NOMO-1 treated with DMSO at 0.1 percent for 48 hours (cell line): ENCODE measurements at regions not wholly inside any gene's neighbourhood (a gene's known extent, or its start where the extent isn't known, plus 50 kb on each side); places are given as distances from the start of the nearest gene placed in this dataset.

Experiments used
- DNase-seq: peaks from one replicate; lab custom pipeline; 2025; ENCODE audit not compliant: unreplicated experiment; lab: John Stamatoyannopoulos, UW

GRCh38 chr18:77505499-77505898 is 255.9 kb downstream of the GALR1 start:
- no peak for DNase-seq

DNA sequence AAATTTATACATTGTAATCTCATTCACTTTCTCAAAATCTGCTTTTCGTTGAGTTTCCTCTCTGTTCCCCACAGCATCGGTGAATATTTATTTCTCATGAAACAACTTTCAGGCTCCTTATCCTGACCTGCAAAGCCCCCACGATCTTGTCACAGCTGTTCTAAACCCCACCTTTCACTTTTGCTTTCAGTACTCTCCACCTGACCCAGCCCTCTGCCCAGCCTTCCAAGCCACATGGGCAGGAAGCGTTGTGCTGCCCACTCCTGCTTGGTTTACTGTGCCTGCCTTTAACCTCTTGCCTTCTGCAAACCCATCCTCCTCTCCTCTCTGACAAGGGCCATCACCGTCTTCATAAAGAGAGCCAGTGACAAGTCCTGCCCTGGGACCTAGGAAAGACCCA is 262.5 kb downstream of the GALR1 start:
- no peak for DNase-seq

DNA sequence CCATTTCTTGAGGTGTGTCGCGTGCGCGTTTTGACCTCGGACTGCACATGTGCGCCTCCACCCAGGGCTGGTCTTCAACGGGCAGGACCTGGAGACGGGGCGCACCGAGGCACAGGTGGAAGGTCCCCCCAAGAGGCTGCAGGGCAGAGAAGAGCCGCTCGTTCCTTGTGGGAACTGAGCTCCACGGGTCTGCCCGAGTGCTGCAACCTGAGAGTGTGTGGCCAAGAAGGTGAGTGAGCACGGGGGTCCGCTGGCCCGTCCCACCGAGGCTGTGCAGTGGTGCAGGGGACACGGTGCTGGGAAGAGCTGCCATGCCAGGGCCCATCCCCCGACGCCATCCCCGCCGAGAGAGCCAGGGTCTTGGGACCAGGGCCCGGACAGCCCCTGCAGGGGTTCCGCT is 268.3 kb downstream of the GALR1 start:
- no peak for DNase-seq

GRCh38 chr18:77520767-77521166 is 271.1 kb downstream of the GALR1 start:
- DNase-seq, result no peak

DNA sequence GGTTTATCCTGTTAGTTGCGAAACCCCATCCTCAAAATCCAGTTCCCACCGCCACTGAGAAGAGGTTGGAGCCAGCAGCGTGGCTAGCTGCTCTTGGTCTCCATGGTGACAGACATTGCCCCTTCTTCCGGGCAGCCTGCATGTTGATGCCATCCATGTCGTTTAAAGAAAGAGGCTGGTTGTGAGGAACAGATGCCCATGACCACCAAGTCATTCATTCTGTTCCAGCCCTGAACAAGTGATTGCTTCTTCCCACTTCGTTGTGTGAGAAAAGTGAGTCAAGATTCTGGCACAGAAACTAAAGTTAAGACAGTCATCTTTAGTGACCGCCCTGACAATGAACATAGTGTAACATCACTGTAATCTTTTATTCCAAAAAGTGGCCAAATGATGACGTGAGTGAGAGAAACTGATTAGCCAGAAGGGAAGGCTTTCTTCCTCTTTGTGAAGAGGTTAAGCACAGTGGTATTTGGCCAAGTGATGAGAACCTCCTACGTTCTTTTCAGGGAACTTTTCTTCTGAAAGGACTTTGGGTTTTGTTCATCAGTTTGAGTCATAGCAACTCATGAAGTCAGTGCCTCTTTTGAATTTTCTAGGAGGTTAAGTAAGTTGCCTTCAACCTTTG is 272.5 kb downstream of the GALR1 start:
- no peak for DNase-seq

DNA sequence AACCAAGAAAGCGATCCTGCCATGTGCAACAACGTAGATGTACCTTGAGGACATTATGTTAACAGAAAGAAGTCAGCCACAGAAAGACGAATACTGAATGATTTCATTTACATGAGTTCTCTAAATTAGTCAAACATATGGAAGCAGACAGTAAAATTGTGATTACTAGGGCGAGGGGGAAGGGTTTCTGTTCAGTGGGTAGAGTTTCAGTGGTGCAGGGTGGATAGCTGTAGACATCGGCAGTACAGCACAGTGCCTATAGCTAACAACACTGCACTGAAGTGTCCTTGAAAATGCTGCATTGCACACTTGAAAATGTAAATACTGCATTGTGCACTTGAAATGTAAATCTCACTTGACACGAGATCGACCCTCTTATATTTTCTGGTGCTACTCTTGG is 275.3 kb downstream of the GALR1 start:
- DNase-seq, result no peak

DNA sequence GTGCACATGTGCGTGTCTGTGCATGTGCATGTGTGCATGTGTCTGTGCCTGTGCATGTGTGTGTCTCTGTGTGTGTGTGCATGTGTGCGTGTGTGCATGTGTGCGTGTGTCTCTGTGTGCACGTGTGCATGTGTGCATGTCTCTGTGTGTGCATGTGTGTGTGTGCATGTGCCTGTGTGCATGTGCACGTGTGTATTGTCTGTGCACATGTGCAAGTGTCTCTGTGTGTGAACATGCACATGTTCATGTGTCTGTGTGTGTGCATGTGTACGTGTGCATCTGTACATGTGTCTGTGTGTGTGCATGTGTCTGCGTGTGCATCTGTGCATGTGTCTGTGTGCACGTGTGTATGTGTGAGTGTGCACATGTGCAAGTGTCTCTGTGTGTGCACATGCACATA is 277.3 kb downstream of the GALR1 start:
- DNase-seq, result no peak

- peak; percentile 84 for DNase-seq
These were observed 279.2 kb downstream of the GALR1 start for GRCh38 chr18:77528872-77529271.

DNA sequence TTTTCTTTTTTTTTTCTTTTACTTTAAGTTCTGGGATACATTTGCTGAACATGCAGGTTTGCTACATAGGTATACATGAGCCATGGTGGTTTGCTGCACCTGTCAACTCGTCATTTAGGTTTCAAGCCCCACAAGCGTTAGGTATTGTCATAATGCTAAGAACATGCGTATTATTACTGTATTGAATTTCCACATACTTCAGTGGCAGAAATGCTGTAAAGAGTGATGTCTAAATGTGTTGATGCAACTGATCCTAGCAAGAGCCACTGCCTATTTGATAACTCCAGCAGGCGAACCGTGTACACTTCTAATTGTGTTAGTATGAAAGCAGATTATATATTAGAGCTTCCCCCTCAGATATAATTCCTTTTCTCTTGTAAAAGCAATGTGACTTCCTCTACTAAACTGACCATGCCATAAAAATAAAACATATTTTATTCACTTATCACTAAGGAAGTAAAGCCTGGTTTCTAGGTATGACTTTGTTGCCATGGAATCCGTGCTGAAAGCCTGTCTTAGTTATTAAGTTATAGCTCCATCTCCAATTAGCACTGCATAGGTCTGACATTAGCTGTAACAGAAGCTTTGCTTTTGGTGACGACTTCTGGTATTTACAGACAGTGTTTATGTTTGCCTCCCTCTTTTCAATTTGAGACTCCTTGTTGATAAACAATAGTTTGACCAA is 280.0 kb downstream of the GALR1 start:
- DNase-seq, result peak; percentile 59

GRCh38 chr18:77530732-77531131 is 281.1 kb downstream of the GALR1 start:
- DNase-seq, result no peak

DNA sequence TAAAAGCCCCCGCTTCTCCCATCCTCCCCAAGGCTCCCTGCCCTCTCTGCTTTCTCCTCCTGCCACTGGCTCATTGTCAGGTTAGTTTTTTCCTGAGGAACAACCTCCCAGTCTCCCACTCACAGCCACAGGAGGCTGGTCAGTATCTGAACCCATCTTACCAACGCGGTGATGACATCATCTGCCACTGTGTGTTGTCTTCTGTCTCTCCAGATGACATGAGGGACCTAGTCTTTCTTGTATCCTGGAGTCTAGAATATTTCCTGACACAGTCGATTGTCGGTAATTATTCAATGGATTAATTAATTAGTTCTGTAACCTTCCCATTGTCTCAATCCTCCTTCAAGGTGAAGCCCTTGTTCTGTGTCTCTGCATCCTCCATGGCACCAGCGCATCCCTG is 290.2 kb downstream of the GALR1 start:
- DNase-seq, result no peak

DNA sequence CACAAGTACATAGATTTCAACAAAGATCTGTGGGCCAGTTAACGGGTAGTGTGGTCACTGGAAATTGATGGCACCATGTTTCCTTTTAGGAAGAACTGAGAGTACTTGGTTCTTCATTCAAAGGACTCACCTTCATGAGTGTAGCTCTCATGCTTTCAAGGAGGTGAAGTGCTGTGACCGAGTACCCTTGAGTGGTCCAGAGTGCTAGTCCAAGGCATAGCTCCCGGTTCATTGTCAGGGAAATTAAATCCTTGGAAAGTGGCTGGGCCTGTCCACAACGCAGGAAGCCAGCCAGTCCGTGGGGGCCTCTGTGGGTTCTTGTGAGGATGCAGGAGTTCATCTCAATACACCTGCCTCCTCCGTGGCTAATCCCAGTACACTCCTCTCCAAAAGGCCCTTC is 295.1 kb downstream of the GALR1 start:
- DNase-seq, result no peak

- DNase-seq, result no peak
These were observed 298.1 kb downstream of the GALR1 start for GRCh38 chr18:77547757-77548156.

GRCh38 chr18:77548790-77549420 is 299.3 kb downstream of the GALR1 start:
- no peak for DNase-seq

GRCh38 chr18:77550625-77551024 is 301.0 kb downstream of the GALR1 start:
- no peak for DNase-seq

- DNase-seq, result no peak
These were observed 301.4 kb downstream of the GALR1 start for GRCh38 chr18:77551055-77551454.

DNA sequence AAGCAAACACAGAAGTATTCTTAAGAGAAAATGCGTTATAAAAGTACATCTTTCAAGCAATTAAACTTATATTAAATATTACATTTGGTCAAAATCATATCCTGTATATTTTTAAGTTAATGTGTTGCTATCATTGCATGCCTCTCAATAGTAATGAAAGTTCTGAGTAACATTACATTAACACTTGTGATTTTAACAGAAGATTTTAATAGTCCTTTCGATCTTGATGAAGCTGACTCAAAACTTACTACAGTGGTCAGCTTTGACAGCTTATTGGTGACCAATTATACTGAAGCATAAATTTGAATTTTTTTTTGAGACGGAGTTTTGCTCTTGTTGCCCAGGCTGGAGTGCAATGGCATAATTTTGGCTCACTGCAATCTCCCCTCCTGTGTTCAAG is 303.3 kb downstream of the GALR1 start:
- no peak for DNase-seq

DNA sequence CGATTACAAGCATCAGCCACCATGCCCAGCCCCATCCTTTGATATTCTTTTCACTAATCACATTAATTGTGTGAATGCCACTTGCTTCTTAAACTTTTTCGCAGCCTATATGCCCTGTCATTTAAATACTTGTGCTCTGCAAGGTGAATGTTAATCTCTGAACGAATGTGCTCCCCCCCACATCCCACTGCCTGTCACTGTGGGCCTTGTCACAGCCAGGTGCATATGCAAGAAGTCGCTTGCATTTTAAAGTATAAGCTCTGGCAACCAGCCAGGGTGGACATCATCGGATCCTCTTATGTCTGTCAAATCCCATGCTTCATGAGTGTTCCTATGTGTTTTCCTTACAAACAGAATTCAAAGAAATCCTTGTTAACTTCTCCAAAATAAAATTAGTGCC is 304.4 kb downstream of the GALR1 start:
- DNase-seq, result no peak

GRCh38 chr18:77557046-77557587 is 307.5 kb downstream of the GALR1 start:
- no peak for DNase-seq

DNA sequence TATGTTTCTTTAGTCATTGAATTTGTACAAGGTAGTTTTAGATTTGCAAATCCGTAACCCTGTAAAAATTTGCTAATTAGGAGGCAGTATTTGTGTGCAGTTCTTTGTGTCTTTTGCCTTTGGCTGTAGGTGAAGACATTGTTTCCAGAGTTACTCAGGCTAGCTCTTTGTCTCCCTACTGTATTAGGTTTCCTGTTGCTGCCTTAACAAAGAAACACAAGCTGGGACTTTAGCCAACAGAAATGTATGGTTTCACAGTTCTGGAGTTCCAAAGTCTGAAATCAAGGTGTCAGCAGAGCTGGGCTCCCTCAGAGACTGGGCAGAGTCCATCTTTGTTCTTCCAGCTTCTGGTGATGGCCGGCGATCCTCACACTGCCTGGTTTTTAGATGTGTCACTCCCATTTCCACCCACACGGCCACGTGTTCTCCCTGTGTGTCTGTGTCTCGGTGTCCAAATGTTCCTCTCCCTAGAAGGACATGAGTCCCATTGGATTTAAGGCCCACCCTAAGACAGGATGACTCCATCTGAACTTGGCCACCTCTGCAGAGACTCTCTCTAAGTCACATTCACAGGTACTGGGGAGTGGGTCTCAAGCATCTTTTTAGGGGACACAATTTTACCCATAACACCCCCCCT is 309.7 kb downstream of the GALR1 start:
- no peak for DNase-seq

- no peak for DNase-seq
These were observed 310.8 kb downstream of the GALR1 start for GRCh38 chr18:77560341-77560992.
